D341Med (cell line): ENCODE measurements at regions not wholly inside any gene's neighbourhood (a gene's known extent, or its start where the extent isn't known, plus 50 kb on each side); places are given as distances from the start of the nearest gene placed in this dataset.

ENCODE experiments used
- DNase-seq: peaks from one replicate; pipeline ENCODE4 v3.0.0; 2012; ENCODE audit warnings: low spot score

DNA sequence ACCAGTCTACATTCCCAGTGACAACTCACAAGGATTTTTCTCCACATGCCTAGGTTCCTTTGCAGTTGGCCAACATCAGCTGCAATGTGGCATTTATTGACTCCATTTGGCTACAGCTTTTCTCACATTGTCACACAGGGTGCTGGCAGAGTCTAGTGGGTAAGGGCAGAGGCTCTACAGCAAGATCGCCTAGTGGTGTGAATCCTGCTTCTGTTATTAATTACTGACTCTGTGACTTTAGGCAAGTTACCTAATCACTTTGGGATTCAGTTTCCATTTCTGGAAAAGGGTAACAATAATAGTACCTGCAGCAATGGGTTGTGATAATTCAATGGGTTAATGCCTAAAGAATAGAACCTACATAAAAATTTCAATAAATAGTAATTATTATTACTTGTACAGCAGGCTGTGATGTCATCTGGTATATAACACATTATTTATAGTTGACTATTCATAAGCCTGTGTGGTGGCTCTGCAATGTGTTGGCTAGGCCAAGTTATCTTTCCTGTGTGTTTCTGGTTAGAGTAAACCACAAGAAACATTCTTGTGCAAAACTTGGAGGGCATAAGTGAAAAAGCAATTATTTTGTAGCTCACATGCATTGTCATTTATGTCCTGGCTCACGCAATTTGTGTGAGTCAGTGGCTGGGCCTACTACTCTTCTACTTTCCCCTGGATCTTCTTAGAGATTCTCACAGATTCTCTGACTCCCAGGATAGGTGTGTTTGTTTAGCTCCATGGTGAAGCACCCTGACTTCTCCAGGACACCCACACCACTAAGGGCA is 59.5 kb downstream of the PTGS2 start:
- no peak for DNase-seq

DNA sequence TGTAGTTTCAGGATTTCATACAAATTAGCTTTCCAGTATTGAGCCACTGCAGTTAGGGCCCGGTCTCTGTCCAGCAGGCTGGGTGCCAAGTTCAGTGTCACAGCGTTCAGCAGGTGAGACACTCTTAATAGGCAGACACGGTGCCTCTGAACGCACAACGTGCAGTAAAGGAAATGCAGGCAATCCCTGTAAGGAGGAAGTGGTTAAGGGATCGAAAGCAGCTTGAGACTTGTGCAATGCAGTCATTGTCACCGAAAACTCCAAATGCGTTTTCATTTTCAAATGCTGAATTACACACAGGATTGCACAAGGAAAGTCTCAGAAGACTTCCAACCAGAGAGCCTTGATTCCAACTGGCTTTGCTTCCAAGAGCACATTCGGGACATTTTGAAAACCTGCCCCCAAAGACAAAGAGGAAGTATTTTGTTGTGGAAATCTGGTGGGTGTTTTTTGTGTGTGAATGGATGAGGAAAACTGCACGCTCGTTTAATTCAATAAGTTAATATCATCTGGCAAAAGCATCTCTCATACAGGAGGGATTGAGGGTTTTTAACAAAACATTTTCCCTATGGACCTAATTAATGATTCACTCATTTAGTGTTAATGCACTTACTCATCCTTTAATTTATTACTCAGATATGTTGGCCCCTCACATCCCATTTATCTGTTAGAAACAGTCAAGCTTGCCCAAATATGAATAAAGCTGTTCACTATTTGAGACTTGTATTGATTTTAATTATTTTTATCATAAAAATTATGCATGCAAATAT is 61.6 kb downstream of the PTGS2 start:
- DNase-seq, result no peak

- no peak for DNase-seq
Observed at GRCh38 chr1:186617926-186618325, 62.3 kb downstream of the PTGS2 start.

DNA sequence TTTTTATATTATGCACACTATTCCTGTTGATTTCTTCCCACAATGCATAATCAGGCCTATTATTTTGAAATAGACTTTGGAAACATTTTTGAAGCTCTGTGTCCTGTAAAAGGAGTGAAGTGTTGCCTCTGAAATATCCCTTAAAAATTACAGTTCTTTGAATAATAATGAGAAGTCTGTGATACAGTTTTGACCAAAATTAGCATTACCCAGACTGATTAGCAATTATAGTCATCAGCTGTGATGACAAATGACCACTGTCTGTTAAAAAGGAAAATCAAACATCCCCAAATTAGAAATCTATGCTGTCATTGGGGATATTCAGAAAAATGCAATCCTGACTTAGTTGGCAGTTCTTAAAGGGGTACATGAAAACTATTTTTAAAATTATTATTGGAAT is 63.7 kb downstream of the PTGS2 start:
- DNase-seq, result no peak

GRCh38 chr1:186615332-186615731 is 64.9 kb downstream of the PTGS2 start:
- no peak for DNase-seq

DNA sequence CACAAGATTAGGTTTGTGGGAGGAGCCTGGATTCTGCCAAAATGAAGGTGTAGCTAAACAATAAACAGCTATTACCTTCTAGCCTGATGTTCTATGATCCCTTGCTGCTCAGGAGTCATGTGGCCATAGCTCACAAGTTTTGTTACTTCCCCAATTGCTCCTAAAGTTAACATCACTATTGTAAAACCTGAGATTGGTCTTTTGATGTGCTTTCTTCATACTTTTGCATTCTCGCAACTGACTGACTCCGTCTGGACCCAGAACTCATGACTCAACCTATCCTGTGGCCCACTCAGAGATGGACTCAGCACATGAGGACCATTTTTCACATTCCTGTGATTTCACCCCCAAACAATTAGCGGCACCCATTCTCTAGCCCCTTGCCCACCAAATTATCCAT is 69.1 kb downstream of the PTGS2 start:
- no peak for DNase-seq

GRCh38 chr1:186609183-186609582 is 71.0 kb downstream of the PTGS2 start:
- no peak for DNase-seq

DNA sequence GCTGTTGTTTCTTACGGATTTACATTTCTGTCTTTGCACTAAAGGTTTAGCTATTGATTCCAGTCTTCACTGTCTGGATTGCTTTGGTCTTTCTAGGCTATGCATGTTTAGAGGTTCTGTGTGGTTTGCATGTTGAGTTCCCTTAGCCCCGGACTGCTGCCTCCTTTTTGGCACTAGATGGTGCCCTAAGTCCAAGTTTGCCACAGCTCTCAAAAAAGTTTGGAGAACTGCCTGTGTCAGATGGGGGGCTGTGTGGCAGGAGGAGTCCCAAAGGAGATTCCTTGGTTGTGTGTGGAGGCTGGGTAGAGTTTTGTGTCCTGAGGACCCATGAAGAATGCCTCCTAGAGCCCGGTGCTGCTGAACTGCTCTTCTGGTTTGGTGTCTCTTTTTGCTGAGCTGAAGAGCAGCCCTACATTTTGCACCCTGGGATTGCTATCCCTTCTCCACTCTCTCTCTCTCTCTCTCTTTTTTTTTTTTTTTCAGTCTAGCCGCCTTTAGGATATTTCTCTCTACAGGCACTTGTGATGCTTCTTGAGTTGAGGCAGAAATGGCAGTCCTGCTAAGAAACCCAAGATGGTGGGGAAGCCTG is 74.4 kb downstream of the PTGS2 start:
- peak; percentile 49 for DNase-seq

DNA sequence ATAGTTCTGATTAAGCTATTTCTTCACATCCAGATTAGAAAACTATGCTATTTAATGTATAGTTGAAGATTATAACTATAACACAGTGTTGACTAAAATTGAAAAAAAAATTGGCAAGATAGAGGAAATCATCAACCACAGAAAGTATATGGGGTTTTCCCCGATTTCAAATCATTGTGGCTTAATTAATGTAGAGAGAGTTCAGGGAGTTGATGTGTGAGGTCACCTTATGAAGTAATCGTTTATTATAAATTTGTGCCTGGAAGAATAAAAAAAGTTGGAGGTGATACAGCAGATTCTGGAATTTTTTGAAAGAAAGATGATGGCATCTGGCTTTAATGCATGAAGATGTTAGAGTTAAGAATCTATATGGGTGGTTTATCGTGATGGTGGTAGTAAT is 84.3 kb downstream of the PTGS2 start:
- DNase-seq, result no peak

DNA sequence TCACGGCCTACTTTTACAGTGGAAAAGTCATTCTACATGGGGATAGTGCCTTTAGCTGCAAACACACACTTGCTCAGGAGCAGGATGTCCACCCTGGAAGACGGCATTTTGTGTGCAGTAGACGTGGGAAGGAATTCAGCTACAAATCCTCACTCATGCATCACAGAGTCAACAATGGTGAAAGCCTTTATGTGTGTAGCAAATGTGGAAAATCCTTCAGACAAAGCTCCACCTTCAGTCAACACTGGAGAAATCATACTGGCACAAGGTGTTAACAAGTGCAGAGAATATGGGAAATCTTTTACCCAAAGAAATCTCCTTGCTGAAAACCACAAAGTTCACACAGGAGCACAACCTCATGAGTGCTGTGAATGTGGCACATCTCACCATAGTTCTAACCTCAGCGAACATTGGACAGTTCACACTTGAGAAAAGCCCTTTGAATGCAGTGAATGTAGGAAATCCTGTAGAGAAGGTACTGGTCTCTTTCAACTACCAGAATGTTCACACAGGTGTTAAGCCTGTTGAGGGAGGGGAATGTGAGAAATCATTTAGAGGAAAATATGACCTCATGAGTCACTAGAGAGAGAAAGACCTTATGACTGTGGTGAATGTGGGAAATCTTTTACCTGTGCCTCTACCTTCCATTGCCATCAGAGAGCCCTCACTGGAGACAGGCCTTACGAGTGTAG is 101.8 kb downstream of the PTGS2 start:
- no peak for DNase-seq

DNA sequence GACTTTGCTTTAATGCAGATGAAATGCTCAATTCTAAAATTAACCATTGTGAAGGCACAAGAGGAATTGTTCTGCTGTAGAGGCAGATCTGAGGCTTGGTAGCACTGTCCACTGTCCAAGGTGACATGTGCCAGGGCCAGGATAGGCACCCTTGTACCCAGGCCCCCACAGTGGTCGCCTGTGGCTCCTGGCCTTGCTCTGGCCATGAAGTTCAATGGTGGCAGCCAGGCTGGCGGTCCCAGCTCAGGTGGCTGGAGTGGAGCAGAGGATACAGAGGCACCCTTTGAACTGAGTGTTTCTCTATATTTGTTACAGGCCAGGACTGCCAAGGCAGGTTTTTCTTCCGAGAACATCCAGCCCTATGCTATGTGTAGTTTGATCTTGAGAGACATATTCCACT is 102.6 kb downstream of the PTGS2 start:
- no peak for DNase-seq

DNA sequence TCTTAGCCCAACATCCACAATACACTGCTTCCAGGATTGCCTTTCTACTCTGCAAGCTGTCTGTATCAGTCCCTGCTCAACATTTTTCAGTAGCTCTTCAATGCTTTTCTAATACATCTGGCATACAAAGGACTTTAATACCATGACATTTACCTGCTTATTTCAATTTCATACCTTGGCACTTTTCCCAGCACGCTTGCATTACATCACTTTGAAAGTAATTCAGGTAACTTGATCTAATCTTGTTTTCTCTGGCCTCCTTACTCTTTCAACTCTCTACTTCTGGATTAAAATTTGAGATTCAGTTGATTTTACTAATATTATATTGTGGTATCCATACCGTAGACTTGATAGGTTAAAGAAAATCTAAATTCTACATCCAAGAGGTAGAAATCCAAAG is 103.0 kb downstream of the PTGS2 start:
- no peak for DNase-seq

- no peak for DNase-seq
Observed at GRCh38 chr1:186575348-186575747, 104.9 kb downstream of the PTGS2 start.

- no peak for DNase-seq
Observed at GRCh38 chr1:186574926-186575325, 105.3 kb downstream of the PTGS2 start.

DNA sequence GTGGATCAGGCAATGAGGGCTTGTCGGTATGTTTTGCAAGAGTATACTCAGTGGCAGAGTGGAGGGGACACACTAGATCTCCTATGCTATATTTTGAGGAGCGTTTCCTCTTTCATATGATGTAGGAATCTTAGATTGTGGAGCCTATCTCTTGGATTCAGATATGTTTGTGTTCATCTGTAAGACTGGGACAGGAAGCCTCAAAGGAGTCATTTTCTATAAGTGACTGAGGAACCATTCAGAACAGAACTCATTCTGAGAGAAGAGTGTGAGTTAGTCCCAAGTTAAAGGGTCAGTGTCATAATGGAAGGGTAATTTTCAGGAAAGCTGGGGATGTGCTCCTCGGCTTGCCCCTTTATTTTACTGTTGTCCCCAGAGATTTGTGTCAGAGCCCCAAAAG is 107.7 kb downstream of the PTGS2 start:
- DNase-seq, result no peak

GRCh38 chr1:186571771-186572170 is 108.5 kb downstream of the PTGS2 start:
- no peak for DNase-seq

DNA sequence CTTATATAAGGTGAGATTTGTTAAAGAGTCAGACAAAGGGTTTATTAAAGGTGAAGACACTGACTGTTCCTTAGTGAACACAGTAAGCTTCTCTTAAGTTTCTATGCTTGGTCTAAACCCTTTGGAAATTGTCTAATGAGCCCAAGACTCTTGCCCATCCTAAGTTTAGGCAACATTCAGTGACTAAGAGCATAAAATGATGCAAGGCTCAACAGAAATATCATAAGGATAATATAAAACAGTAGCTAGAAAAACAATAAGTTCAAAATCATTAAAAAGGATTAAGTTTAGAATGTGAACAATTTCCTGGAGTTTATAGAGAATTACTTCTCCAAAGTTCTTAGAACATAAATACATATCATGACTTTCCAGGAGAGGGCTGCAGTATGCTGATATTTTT is 108.9 kb upstream of the PDC start:
- DNase-seq, result no peak

- DNase-seq, result no peak
Observed at GRCh38 chr1:186568221-186568620, 107.3 kb upstream of the PDC start.

DNA sequence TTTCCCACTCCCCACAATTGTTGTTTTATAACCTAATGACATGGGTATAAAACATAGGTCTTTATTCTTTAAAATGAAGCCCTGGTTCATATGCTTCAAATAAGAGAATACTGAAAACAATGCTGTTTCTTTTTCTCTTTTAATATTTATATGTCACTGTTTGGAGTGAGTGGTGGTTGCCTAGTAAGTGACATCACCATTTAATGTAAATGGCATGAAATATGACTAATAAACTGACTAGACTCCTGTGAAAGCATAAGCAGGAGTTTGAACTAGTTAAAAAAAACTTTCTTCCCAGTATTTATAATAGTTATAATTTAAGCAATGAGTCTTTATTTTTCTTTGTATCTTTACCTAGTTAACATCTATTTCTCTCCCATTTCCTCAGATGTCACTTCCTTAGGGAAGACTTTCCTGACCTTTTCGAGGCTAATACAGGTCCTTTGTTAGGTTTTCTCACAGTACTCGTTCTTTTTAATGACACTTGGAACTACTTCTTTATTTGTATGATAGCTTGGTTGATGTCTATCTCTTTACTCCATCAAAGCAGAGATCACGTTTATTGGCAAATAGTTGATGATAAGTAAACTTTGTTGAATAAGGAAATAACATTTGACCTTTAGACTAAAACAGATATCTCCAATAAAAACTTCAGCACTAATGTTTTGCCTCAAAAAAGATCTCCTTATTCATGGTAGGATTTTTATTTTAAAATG is 105.4 kb upstream of the PDC start:
- no peak for DNase-seq

DNA sequence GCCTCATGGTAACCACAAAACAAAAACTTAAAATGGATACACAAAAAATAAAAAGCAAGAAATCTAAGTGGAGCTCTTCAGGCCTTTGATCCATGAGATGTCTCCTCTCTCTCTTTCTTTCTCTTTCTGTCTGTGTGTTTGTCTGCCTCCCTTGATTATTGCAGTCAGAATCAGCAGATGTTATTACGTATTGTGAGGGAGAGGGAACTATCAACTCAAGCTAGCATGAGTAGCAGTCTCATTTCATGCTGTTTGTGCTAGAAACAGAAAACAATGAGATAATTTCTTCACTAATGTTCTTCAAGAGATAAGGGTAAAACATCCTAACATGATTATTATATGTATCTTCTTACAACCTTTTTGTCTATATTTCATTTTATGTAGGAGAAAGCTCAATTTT is 103.7 kb upstream of the PDC start:
- no peak for DNase-seq

GRCh38 chr1:186559601-186560116 is 98.7 kb upstream of the PDC start:
- DNase-seq, result no peak
